ENCODE measurements at regions not wholly inside any gene's neighbourhood (a gene's known extent, or its start where the extent isn't known, plus 50 kb on each side); places are given as distances from the start of the nearest gene placed in this dataset.
"Not testable (repeated sequence)": the region's sequence is repeated elsewhere in the genome, so short reads cannot be mapped to it uniquely, and the experiment has no call there.

DNA sequence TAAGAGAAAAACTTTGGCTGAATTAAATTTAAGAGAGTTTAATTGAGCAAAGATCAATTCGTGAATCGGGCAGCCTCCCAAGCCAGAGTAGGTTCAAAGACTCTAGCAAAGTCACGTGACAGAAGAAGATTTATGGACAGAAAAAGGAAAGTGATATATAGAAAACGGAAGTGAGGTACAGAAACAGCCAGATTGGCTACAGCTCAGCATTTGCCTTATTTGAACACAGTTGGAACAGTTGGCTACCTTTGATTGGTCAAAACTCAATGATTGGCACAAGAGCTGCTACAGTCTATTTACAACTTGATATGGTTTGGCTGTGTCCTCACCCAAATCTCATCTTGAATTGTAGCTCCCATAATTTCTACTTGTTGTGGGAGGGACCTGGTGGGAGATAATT lies 102.6 kb downstream of the PLG start:
- H3K9me3 ChIP-seq = peaks cover under 1% of the 10 kb centered on the region; the same call in 1 of the 2 replicates
- H3K27ac ChIP-seq = no peak overlapping the region
- H3K4me2 ChIP-seq = no peak overlapping the region
- no peaks in the 10 kb centered on the region; the same call in 1 of the 2 replicates for H3K4me1 ChIP-seq
- TF ChIP-seq Cebpa-rat (IDR thresholded peaks at IDR 0.05) = no peak
- H3K9ac ChIP-seq = no peak overlapping the region
- no peaks in the 10 kb centered on the region for H4K20me1 ChIP-seq
- H3K4me3 ChIP-seq = no peak overlapping the region
- H3K36me3 ChIP-seq = no peaks in the 10 kb centered on the region
- no peaks in the 10 kb centered on the region for H3K27me3 ChIP-seq

DNA sequence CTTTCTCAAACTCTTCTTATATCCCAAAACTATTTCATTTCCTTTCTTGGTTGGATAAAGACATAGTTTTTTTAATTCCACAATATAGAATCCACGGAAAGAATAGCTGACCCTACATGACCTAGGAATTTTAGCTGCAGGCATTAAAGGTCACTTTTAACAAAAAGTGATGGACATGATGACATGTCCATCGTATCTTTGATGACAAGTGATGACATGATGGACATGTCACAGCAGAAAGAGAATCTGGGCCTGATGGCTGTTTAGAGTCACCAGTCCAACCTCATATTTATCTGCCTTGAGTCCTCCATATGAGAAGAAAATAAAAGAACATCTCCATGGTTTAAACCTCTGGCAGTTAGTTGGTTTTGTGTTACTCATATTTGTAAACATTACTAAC lies 106.2 kb downstream of the PLG start:
- Histone ChIP-seq H3K4me2 (no peak overlapping the region), H3K4me1 (no peaks in the 10 kb centered on the region), H3K9ac (no peak overlapping the region), H3K9me3 (no peaks in the 10 kb centered on the region), H3K27me3 (no peaks in the 10 kb centered on the region), H3K27ac (no peak overlapping the region), H3K4me3 (no peak overlapping the region), H4K20me1 (no peaks in the 10 kb centered on the region), H3K36me3 (no peaks in the 10 kb centered on the region)
- TF ChIP-seq Cebpa-rat (IDR thresholded peaks at IDR 0.05) = no peak

DNA sequence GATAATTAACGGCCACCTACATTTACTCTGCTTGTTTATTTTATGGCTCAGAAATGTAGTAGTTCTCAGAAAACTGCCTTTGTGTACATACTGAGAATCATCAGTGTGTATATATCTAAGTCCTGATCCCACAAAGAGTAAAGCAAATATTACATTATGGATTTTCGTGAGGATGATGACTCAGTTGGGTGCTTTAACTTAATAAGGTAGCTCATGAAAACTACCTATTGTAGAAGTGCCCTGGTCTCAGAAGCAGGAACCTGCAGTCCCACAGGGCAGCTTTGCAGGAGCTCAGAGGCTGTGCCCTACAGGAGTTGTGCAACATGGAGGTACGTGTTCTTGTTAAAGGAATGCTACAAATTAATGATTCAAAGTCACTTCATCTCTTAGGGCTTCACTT lies 108.2 kb downstream of the PLG start:
- no peak for TF ChIP-seq Cebpa-rat (IDR thresholded peaks at IDR 0.05)
- no peaks in the 10 kb centered on the region for H3K9me3 ChIP-seq
- H3K27me3 ChIP-seq = no peaks in the 10 kb centered on the region
- H3K36me3 ChIP-seq = no peaks in the 10 kb centered on the region
- H3K27ac ChIP-seq = no peak overlapping the region
- no peaks in the 10 kb centered on the region for H3K4me1 ChIP-seq
- no peaks in the 10 kb centered on the region for H4K20me1 ChIP-seq
- H3K4me3 ChIP-seq = no peak overlapping the region
- H3K4me2 ChIP-seq = no peak overlapping the region
- H3K9ac ChIP-seq = no peak overlapping the region

DNA sequence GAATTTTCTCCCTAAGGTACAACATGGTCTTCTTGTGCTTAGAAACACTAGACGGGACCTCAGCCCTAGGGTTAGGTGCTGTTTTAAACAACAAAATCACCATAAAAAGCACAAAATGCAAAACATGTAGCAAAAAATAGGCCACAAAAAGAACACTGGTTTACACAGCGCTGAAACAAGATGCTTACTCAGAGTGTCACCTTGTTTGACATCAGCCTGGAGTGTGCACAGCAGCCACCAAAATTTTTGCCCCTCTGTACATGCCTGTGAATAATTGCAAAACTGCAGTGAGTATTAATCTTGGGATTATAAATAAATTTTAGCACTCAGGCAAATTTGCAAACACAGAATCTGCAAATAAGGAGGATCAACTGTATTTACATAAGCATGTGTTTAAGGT lies 110.1 kb downstream of the PLG start:
- H3K9ac ChIP-seq = no peak overlapping the region
- H3K36me3 ChIP-seq = no peaks in the 10 kb centered on the region
- H4K20me1 ChIP-seq = no peaks in the 10 kb centered on the region
- H3K4me3 ChIP-seq = no peak overlapping the region
- H3K4me2 ChIP-seq = no peak overlapping the region
- H3K27ac ChIP-seq = no peak overlapping the region
- H3K9me3 ChIP-seq = no peaks in the 10 kb centered on the region
- H3K4me1 ChIP-seq = no peaks in the 10 kb centered on the region
- H3K27me3 ChIP-seq = no peaks in the 10 kb centered on the region
- no peak for TF ChIP-seq Cebpa-rat (IDR thresholded peaks at IDR 0.05)

DNA sequence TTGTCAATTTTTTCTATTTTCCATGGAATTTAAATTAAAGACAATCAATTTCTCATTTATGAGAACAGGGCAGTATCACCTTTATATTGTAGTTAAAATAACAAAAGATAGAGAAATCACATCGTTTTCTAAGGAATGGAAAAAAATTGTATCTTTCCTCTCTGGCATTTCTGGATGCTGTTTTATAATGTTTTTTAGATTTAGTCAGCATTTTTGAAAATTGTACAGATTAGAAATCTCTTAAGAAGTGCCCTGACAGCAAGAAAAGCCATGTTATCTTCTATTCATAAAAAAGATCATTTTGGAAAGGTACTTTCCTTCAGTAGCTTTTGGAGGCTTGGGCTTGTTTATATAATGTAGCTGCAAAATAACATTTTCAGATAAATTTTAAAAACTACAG lies 116.9 kb downstream of the PLG start:
- Histone ChIP-seq H3K27ac (no peak overlapping the region), H3K9ac (no peak overlapping the region), H3K4me3 (no peak overlapping the region), H3K36me3 (no peaks in the 10 kb centered on the region), H3K27me3 (no peaks in the 10 kb centered on the region), H3K4me1 (no peaks in the 10 kb centered on the region), H3K9me3 (peaks cover 25% of the 10 kb centered on the region), H3K4me2 (no peak overlapping the region), H4K20me1 (no peaks in the 10 kb centered on the region)
- TF ChIP-seq Cebpa-rat (IDR thresholded peaks at IDR 0.05) = no peak

DNA sequence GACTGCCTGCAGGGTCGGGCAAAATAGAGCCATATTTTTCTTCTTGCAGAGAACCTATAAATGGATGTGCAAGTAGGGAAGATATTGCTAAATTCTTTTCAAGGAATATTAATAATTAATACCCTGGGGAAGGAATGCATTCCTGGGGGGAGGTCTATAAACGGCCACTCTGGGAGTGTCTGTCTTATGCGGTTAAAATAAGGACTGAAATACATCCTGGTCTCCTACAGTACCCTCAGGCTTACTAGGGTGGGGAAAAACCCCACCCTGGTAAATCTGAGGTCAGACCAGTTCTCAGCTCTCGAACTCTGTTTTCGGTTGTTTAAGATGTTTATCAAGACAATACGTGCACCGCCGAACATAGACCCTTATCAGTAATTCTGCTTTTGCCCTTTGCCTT lies 118.6 kb downstream of the PLG start:
- not testable (repeated sequence) for H3K9ac ChIP-seq, H3K27me3 ChIP-seq, H3K36me3 ChIP-seq, H4K20me1 ChIP-seq, H3K4me3 ChIP-seq, H3K4me2 ChIP-seq, H3K27ac ChIP-seq, H3K4me1 ChIP-seq
- peaks cover 25% of the 10 kb centered on the region for H3K9me3 ChIP-seq

DNA sequence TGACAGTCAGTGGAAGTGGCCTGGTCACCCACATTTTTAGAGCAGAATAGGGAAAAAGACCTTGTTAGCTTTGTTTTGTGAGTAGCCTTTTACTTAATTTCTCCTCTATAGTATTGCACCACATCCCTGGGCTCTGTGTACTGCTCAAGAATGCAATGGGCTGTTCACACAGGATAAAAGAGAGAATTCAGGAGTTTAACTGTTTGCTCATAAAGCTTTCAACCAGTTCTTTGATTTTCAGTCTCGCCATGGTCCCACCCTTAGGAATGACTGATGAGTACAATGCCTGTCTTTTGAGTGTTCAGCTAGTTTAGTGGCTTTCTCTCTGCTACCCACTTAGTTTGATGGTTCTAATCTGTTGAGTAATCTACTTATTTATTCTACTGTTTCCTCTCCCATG lies 129.7 kb downstream of the PLG start:
- no peaks in the 10 kb centered on the region for H3K4me1 ChIP-seq
- no peak overlapping the region for H3K9ac ChIP-seq
- no peaks in the 10 kb centered on the region for H3K36me3 ChIP-seq
- H3K27ac ChIP-seq = no peak overlapping the region
- no peak overlapping the region for H3K4me3 ChIP-seq
- TF ChIP-seq Cebpa-rat (IDR thresholded peaks at IDR 0.05) = no peak
- H4K20me1 ChIP-seq = no peaks in the 10 kb centered on the region
- H3K27me3 ChIP-seq = no peaks in the 10 kb centered on the region
- no peak overlapping the region for H3K4me2 ChIP-seq
- no peaks in the 10 kb centered on the region for H3K9me3 ChIP-seq

DNA sequence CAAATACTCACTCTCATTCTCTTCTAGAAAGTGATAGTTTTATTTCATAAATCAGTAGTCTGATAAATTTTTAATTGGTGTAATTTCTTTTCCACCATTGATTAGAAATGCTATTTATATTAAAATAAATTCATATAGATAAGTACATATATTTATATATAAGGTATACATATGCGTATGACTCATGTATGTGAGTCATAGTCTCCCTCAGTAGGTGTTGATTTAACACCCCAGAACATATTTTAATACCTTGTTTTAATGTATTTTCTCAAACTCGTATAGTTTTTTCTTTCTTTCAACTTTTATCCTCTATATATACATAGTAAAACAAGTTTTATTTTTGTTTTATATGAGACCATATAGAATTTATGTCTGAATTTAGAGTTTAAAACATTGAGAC lies 130.4 kb downstream of the PLG start:
- Histone ChIP-seq H3K4me2 (no peak overlapping the region), H3K4me3 (no peak overlapping the region), H3K27ac (no peak overlapping the region), H3K36me3 (no peaks in the 10 kb centered on the region), H3K4me1 (no peaks in the 10 kb centered on the region), H3K27me3 (no peaks in the 10 kb centered on the region), H3K9me3 (no peaks in the 10 kb centered on the region), H4K20me1 (no peaks in the 10 kb centered on the region), H3K9ac (no peak overlapping the region)
- TF ChIP-seq Cebpa-rat (IDR thresholded peaks at IDR 0.05) = no peak

DNA sequence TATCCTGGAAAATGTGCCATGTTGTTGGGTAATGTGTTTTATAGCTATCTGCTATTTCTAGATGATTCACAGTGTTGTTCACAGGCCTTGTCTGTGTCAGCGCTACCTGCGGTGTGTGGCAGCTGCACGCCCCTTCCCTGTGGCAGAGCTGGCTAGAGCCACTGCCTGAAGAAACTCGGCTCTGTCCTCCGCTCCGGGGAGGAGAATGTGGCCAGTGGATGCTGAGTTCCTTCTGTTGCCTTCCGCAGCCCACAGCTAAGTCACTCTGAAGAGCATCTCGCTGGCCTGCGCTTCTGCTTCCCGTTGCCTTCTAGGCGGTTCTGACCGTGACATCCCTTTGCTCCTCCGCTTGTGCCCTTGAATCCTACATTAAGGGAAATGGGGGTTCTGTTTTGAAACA lies 135.1 kb downstream of the PLG start:
- no peak overlapping the region for H3K4me2 ChIP-seq
- H3K9me3 ChIP-seq = peaks cover 10% of the 10 kb centered on the region; the same call in 1 of the 2 replicates
- H3K4me3 ChIP-seq = no peak overlapping the region
- no peaks in the 10 kb centered on the region for H4K20me1 ChIP-seq
- H3K4me1 ChIP-seq = peaks cover 5% of the 10 kb centered on the region; the same call in 1 of the 2 replicates
- no peak for TF ChIP-seq Cebpa-rat (IDR thresholded peaks at IDR 0.05)
- H3K27ac ChIP-seq = no peak overlapping the region
- H3K36me3 ChIP-seq = no peaks in the 10 kb centered on the region
- no peak overlapping the region for H3K9ac ChIP-seq
- H3K27me3 ChIP-seq = no peaks in the 10 kb centered on the region

DNA sequence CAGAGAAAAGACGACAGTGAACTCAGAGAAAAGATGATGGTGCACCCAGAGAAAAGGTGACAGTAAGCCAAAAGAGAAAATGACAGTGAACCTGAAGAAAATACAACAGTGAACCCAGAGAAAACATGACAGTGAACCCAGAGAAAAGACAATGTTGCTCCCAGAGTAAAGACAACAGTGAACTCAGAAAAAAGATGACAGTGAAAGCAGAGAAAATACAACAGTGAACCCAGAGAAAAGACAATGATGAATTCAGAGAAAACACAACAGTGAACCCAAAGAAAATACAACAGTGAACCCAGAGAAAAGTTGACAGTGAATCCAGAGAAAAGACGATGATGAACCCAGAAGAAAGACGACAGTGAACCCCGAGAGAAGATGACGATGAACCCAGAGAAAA lies 140.5 kb upstream of the MAP3K4 start:
- no peak for TF ChIP-seq Cebpa-rat (IDR thresholded peaks at IDR 0.05)
- no peaks in the 10 kb centered on the region for H3K36me3 ChIP-seq
- H3K27ac ChIP-seq = no peak overlapping the region
- no peaks in the 10 kb centered on the region for H3K27me3 ChIP-seq
- H4K20me1 ChIP-seq = no peaks in the 10 kb centered on the region
- no peaks in the 10 kb centered on the region for H3K4me1 ChIP-seq
- no peak overlapping the region for H3K4me2 ChIP-seq
- no peak overlapping the region for H3K4me3 ChIP-seq
- H3K9me3 ChIP-seq = no peaks in the 10 kb centered on the region
- no peak overlapping the region for H3K9ac ChIP-seq

DNA sequence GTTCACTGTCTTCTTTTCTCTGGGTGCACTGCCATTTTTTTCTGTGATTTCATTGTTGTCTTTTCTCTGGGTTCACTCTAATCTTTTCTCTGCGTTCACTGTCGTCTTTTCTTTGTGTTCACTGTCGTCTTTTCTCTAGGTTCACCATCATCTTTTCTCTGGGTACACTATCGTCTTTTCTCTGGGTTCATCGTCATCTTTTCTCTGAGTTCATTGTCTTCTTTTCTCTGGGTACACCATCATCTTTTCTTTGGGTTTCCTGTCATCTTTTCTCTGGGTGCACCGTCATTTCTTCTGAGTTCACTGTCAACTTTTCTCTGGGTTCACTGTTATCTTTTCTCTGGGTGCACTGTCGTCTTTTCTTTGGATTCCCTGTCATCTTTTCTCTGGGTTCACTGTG lies 137.6 kb upstream of the MAP3K4 start:
- no peak for TF ChIP-seq Cebpa-rat (IDR thresholded peaks at IDR 0.05)
- H3K9me3 ChIP-seq = no peaks in the 10 kb centered on the region
- no peak overlapping the region for H3K4me3 ChIP-seq
- H3K27ac ChIP-seq = no peak overlapping the region
- no peak overlapping the region for H3K4me2 ChIP-seq
- no peaks in the 10 kb centered on the region for H3K4me1 ChIP-seq
- H3K27me3 ChIP-seq = no peaks in the 10 kb centered on the region
- H3K36me3 ChIP-seq = no peaks in the 10 kb centered on the region
- H4K20me1 ChIP-seq = no peaks in the 10 kb centered on the region
- no peak overlapping the region for H3K9ac ChIP-seq

All from BLaER1 (cell line).